ENCODE measurements at regions not wholly inside any gene's neighbourhood (a gene's known extent, or its start where the extent isn't known, plus 50 kb on each side); places are given as distances from the start of the nearest gene placed in this dataset.

GRCh38 chr6:145142958-145143357 lies 592.4 kb downstream of the EPM2A start:
- TF ChIP-seq POLR2AphosphoS5 (IDR thresholded peaks at IDR 0.05; ENCODE audit: insufficient read depth in 1 of 2, low read depth in 1 of 2) = no peak
- no peak for TF ChIP-seq CTCF (IDR thresholded peaks at IDR 0.05)
- no peak for TF ChIP-seq POLR2A (IDR thresholded peaks at IDR 0.05)

All from vagina (tissue), 2 donors.